Kidney epithelial cell (primary cell): ENCODE measurements at regions not wholly inside any gene's neighbourhood (a gene's known extent, or its start where the extent isn't known, plus 50 kb on each side); places are given as distances from the start of the nearest gene placed in this dataset.

ENCODE experiments used
- DNase-seq: peaks from one replicate; pipeline ENCODE4 v3.0.0-alpha.2; 2010; ENCODE audit warnings: low read depth
- H3K27me3 ChIP-seq: 2 replicates; pipeline ENCODE4 v1.6.0; 2011; ENCODE audit warnings: low read length; ENCODE audit not compliant: control insufficient read depth, insufficient read depth
- H3K36me3 ChIP-seq: 2 replicates; pipeline ENCODE4 v1.5.1; 2011; ENCODE audit warnings: low read length; ENCODE audit not compliant: control insufficient read depth, insufficient read depth
- H3K4me3 ChIP-seq: 2 replicates; pipeline ENCODE4 v1.5.1; 2011; ENCODE audit warnings: low read depth, mild to moderate bottlenecking, control low read depth, low read length
- CTCF ChIP-seq: IDR thresholded peaks from 2 replicates; pipeline ENCODE4 v1.5.1; 2011; ENCODE audit warnings: mild to moderate bottlenecking, moderate library complexity, low read length, control low read depth, inconsistent platforms; ENCODE audit not compliant: insufficient read depth, poor library complexity, severe bottlenecking

GRCh38 chr15:52963865-52964264 lies 173.7 kb upstream of the ONECUT1 start:
- no peaks in the 10 kb centered on the region for H3K36me3 ChIP-seq
- no peak for TF ChIP-seq CTCF
- DNase-seq = no peak

GRCh38 chr15:52960283-52960682 lies 170.1 kb upstream of the ONECUT1 start:
- no peak for DNase-seq
- Histone ChIP-seq H3K27me3 (no peaks in the 10 kb centered on the region), H3K4me3 (no peak overlapping the region), H3K36me3 (no peaks in the 10 kb centered on the region)
- no peak for TF ChIP-seq CTCF

More at GRCh38 chr15:52963865-52964264, 173.7 kb upstream of the ONECUT1 start:
- no peak overlapping the region for H3K4me3 ChIP-seq
- H3K27me3 ChIP-seq = no peaks in the 10 kb centered on the region

GRCh38 chr15:52943746-52944145 lies 153.6 kb upstream of the ONECUT1 start:
- TF ChIP-seq CTCF = no peak
- no peak for DNase-seq
- H3K4me3 ChIP-seq = no peak overlapping the region
- no peaks in the 10 kb centered on the region for H3K36me3 ChIP-seq
- H3K27me3 ChIP-seq = no peaks in the 10 kb centered on the region

- Histone ChIP-seq H3K36me3 (no peaks in the 10 kb centered on the region), H3K4me3 (no peak overlapping the region), H3K27me3 (no peaks in the 10 kb centered on the region)
- no peak for DNase-seq
- no peak for TF ChIP-seq CTCF
These were observed 146.4 kb upstream of the ONECUT1 start for GRCh38 chr15:52936489-52936888.

GRCh38 chr15:52925130-52925529 lies 135.0 kb upstream of the ONECUT1 start:
- Histone ChIP-seq H3K36me3 (no peaks in the 10 kb centered on the region), H3K27me3 (no peaks in the 10 kb centered on the region), H3K4me3 (no peak overlapping the region)
- TF ChIP-seq CTCF = no peak
- no peak for DNase-seq

GRCh38 chr15:52924630-52925029 lies 134.5 kb upstream of the ONECUT1 start:
- TF ChIP-seq CTCF = no peak

More at GRCh38 chr15:52924630-52925029, 134.5 kb upstream of the ONECUT1 start:
- no peaks in the 10 kb centered on the region for H3K27me3 ChIP-seq
- no peaks in the 10 kb centered on the region for H3K36me3 ChIP-seq
- DNase-seq = no peak
- H3K4me3 ChIP-seq = no peak overlapping the region
